GM13976 (cell line): ENCODE measurements at regions not wholly inside any gene's neighbourhood (a gene's known extent, or its start where the extent isn't known, plus 50 kb on each side); places are given as distances from the start of the nearest gene placed in this dataset.

Source experiments
- DNase-seq: peaks from one replicate; pipeline ENCODE4 v3.0.0; 2012; ENCODE audit warnings: low spot score
- in situ Hi-C: fragments of 300-500 bp; cut with MboI; formaldehyde crosslinking; loops from one replicate; pipeline ENCODE4 v1.12.0; 2022; ENCODE audit warnings: low sequenced_read_pairs, mixed read lengths, inconsistent platforms; ENCODE audit not compliant: unreplicated experiment
- TF ChIP-seq, protein P1 (sequence below): IDR thresholded peaks from 2 replicates; pipeline ENCODE4 v1.5.1; 2012; ENCODE audit warnings: borderline replicate concordance, mild to moderate bottlenecking; ENCODE audit not compliant: insufficient read depth; ENCODE audit errors: extremely low read depth, missing control alignments, control extremely low read depth

DNA sequence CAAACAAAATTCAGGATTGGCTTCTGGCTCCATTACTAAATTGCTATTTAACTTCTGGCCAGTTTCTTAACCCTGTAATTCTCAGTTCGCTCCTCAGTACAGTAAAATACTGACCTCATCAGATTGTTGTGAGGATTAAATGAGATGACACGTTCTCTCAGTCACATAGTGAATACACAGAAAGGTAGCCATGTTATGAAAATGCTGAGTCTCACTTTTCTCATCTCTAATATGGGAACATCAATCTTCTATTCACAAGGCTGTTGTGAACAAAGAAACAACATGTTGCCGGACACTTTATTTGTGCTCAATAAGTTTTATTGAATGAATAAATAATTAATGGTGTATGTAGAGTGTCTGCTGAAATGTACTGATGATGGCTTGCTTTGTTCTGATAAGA is 924.5 kb upstream of the GOT2 start:
- DNase-seq = no peak
- in situ Hi-C loops = no loop called here
- TF ChIP-seq, protein P1, sequence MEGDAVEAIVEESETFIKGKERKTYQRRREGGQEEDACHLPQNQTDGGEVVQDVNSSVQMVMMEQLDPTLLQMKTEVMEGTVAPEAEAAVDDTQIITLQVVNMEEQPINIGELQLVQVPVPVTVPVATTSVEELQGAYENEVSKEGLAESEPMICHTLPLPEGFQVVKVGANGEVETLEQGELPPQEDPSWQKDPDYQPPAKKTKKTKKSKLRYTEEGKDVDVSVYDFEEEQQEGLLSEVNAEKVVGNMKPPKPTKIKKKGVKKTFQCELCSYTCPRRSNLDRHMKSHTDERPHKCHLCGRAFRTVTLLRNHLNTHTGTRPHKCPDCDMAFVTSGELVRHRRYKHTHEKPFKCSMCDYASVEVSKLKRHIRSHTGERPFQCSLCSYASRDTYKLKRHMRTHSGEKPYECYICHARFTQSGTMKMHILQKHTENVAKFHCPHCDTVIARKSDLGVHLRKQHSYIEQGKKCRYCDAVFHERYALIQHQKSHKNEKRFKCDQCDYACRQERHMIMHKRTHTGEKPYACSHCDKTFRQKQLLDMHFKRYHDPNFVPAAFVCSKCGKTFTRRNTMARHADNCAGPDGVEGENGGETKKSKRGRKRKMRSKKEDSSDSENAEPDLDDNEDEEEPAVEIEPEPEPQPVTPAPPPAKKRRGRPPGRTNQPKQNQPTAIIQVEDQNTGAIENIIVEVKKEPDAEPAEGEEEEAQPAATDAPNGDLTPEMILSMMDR = no peak

GRCh38 chr16:59655031-59655430 is 920.9 kb upstream of the GOT2 start:
- in situ Hi-C loops = no loop called here
- TF ChIP-seq, protein P1 = no peak

DNA sequence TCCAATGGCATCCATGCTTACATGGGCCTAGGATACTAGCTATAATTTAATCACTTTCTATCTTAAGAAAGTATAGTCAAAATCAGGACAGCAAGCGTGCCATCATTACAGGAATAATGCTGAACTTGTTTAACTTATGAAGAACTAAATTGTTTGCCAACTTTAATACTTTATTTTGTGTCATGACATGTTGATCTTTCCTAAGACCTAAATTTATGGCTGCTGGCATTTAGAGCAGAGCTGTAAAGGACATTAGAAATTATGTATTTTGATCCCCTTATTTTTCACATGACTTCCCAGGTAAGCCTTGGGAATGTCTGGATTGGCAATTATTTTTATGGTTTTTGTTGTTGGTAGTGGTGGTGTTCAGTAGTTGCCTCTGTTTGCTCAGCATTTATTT is 920.3 kb upstream of the GOT2 start:
- DNase-seq = no peak
- TF ChIP-seq, protein P1 = no peak
- in situ Hi-C loops = no loop called here

More at GRCh38 chr16:59655031-59655430, 920.9 kb upstream of the GOT2 start:
- DNase-seq = no peak

DNA sequence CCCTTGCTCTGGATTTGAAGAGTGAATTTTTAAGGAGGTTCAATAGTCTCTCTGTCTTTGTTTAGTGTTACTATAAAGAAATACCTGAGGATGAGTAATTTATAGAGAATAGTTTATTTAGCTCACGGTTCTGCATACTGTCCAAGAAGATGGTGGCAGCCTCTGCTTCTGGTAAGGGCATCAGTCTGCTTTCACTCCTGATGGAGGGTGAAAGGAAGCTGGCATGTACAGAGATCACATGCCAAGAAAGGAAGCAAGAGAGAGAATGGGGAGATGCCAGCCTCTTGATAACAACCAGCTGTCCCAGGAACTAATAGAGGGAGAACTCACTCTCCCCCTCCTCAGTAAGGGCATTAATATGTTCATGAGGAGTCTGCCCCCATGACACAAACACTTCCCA is 917.5 kb upstream of the GOT2 start:
- in situ Hi-C loops = no loop called here
- TF ChIP-seq, protein P1 = no peak
- DNase-seq = no peak

DNA sequence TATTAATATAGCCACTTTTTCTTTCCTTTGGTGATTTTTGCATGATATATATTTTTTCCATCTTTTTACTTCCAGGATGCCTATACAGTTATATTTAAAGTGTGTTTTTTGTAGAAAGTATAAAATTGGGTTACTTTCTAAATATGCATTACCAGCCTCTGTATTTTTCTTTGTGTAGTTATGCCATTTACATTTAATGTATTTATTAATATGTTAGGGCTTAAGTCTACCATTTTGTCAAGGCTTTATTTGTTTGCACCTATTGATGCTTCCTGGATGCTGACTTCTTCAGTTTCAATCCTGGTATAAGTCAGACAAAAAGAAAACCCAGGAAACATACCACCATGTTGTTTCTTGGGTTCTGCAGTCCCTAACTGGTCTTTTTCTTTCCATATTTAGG is 911.1 kb upstream of the GOT2 start:
- in situ Hi-C loops = no loop called here
- DNase-seq = no peak
- TF ChIP-seq, protein P1 = no peak

DNA sequence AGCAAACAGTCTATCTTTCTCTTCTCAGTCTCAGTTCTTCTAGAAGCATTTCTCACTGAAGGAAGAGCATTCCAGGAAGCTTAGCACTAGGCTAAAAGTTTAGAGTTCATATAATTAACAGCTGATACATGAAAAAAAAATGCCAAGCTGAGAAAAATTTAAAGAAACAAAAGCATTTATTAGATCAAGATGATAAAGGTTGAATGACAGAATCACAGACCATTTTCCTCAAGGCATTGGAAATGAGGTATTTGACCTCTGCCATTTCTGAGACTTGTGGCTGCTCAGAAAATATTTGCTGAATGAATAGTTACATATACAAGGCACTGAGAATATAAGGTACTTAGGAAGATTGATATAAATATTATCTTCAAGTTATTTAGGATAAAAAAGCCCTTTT is 901.6 kb upstream of the GOT2 start:
- no peak for DNase-seq
- in situ Hi-C loops = no loop called here
- TF ChIP-seq, protein P1 = no peak

DNA sequence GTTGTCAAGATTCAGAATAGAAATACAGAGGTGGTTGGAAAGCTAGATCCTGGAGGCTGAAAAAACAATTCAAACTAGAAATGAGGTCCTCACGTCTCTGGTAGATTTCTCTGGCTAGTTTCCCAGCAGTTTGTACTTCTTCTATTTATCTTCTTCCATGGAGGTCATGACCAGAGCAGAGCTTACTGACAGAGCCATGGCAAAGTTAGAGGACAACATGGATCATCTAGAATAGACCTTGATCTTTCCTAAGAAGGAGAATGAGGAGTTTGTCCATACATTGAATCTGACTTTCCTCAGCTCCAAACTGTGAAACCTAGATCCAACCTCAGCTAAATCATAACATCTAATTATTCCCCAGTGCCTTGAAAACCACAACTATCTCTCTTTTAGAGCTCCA is 900.8 kb upstream of the GOT2 start:
- no peak for DNase-seq
- in situ Hi-C loops = no loop called here
- TF ChIP-seq, protein P1 = no peak
